Activated naive CD4-positive, alpha-beta T cell treated with anti-CD3 and anti-CD28 coated beads for 36 hours (primary cell): ENCODE measurements at regions not wholly inside any gene's neighbourhood (a gene's known extent, or its start where the extent isn't known, plus 50 kb on each side); places are given as distances from the start of the nearest gene placed in this dataset.

Experiments used
- CTCF ChIA-PET: fragments of 350-600 bp; sonication (Branson Sonifier 250); formaldehyde crosslinking; loops from one replicate; lab custom pipeline; 2021; ENCODE audit warnings: antibody characterized with exemption; lab: Charles Lee
- DNase-seq: peaks from one replicate; pipeline ENCODE4 v3.0.0-alpha.2; 2020
- H3K27ac Mint-ChIP-seq: one replicate; pipeline ENCODE4 v1.8.0; 2021; ENCODE audit warnings: mild to moderate bottlenecking, mixed read lengths
- H3K27me3 Mint-ChIP-seq: one replicate; pipeline ENCODE4 v1.8.0; 2021; ENCODE audit warnings: low read depth, mixed read lengths
- H3K36me3 Mint-ChIP-seq: one replicate; pipeline ENCODE4 v1.8.0; 2021; ENCODE audit warnings: low read depth, mixed read lengths
- H3K4me1 Mint-ChIP-seq: one replicate; pipeline ENCODE4 v1.8.0; 2021; ENCODE audit warnings: low read depth, mixed read lengths
- H3K4me3 Mint-ChIP-seq: one replicate; pipeline ENCODE4 v1.8.0; 2021; ENCODE audit warnings: mild to moderate bottlenecking, moderate library complexity, mixed read lengths
- H3K9me3 Mint-ChIP-seq: one replicate; pipeline ENCODE4 v1.8.0; 2021; ENCODE audit warnings: mixed read lengths
- intact Hi-C: fragments of 100-400 bp; cut with micrococcal nuclease; formaldehyde crosslinking; loops from one replicate; pipeline ENCODE4 v1.15.1; 2023

DNA sequence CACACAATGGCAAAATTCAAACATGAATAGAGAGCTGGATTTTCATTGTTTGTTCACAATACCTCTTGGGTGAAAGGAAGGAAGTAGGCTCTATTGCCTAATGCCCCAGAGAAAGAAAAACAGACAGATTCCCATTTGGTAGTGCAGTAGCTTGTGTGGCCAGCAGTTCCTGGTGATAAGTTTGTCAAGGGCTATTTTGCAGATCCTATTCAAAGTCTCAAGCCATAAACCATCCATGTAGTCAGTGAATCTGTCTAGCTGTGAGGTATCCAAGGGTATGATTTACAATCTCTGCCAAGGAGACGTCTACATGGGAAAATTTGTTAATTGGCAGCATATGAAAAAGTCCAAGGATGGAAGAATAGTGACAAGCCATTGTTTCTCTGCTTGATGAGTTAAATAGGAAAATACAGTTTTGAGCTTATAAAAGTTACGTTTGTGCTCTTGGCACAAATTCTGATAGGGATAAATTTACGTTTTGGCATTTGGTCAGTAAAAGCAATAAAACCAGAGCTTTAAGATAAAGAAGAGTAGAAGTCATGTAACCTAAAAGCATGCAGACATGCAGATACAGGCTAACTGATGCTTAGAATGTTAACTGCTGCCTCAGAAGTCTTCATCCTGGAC is 269.1 kb downstream of the GATA3 start:
- no peak overlapping the region for H3K27ac Mint-ChIP-seq
- intact Hi-C loops, result loop anchor here (2.0 kb wide), 1 partner anchor 79 kb away; no protein-coding TSS in a partner anchor
- H3K4me3 Mint-ChIP-seq, result no peak overlapping the region
- H3K4me1 Mint-ChIP-seq, result peaks cover 20% of the 10 kb centered on the region
- no peaks in the 10 kb centered on the region for H3K36me3 Mint-ChIP-seq
- peaks cover 12% of the 10 kb centered on the region for H3K27me3 Mint-ChIP-seq
- no peak for DNase-seq
- CTCF ChIA-PET, result interaction anchor here (0.6 to 0.9 kb wide), 2 partner anchors 9 to 153 kb away, joined by 3 read pairs; no protein-coding TSS in a partner anchor
- H3K9me3 Mint-ChIP-seq, result no peaks in the 10 kb centered on the region

DNA sequence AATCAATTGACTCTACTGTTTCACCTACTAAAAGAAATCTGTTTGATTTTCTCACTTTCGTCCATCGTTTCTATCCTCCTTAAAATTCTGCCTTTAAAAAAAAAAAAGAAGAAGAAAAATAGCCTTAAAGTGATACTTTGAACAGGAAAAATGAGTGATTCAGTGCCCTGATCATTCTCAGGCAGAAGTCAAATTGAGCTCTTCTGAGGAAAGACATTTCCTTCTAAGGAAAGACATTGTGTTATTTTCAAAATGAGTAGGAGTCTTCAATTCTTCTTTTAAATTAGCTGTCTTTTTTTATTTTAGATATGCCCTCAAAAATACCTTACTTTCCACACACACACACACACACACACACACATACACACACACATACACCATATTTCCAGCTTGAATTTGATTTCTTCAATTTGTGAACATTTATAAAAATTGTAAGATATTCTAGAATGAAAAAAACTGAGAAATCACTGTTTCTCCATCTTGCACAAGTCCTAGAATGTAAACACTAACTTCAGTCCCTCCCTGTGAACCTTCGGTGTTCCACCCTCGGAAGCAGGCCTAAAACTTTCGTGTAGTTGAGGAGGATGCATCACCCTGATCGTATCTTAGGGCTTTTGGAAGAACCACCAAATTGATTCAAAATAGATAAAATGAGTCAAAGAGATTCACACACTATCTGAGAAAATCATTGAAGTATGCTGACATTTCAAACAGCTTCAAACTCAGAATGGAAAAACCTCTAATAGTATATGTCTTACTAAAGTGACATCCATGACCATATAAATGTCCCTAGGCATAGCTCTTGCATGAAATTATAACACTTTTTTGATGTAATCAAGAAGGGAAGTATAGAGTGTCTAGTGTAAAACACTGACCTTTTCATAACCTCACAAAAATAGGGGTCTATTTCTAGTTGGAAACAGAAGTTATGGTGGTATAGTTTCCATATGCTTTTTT is 270.8 kb downstream of the GATA3 start:
- Mint-ChIP-seq H3K9me3 (no peaks in the 10 kb centered on the region), H3K27me3 (peaks cover 20% of the 10 kb centered on the region), H3K4me1 (peaks cover 23% of the 10 kb centered on the region), H3K36me3 (no peaks in the 10 kb centered on the region), H3K4me3 (no peak overlapping the region), H3K27ac (no peak overlapping the region)
- intact Hi-C loops, result loop anchor here (1.0 to 2.0 kb wide), 2 partner anchors 10 to 77 kb away; no protein-coding TSS in a partner anchor
- peak; percentile 34 for DNase-seq
- CTCF ChIA-PET, result interaction anchor here (0.7 kb wide), 2 partner anchors 11 to 98 kb away, joined by 3 to 4 read pairs; no protein-coding TSS in a partner anchor

DNA sequence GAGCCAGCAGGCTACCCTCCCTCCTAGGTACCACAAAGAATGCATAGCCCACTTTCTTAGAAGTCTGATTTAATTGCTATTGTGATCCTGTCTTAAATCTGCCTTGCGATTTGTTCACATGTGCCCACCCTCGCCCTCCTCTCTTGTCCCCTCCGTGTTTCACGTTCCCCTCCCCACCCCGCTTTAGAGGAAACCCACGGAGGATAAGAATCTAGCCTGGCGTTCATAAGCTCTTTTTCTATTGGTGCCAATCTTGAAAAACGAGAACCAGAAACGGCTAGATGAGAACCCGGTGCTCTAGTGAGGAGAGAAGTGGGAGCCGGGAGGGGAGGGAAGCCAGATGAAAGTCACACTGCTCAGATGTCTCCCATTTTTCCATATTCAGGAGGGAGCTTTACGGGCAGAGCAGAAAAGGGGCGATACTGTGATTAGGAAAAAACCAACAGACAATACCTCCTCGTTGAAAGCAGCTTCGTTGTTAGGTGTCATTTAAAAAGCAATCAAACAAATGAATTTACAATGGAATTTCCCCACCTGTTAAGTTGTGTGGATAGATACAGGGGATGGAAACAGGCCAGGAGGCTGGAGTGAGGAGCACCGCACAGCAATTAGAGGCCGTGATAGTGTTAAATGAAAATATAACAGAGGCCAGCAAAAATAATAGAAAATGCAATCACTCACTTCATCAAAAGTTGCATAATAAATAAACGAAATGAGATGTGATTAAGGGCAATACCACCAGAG is 272.1 kb downstream of the GATA3 start:
- DNase-seq, result no peak
- CTCF ChIA-PET, result no interaction called here
- intact Hi-C loops, result no loop called here
- peaks cover 31% of the 10 kb centered on the region for H3K4me1 Mint-ChIP-seq
- no peaks in the 10 kb centered on the region for H3K9me3 Mint-ChIP-seq
- no peak overlapping the region for H3K27ac Mint-ChIP-seq
- H3K4me3 Mint-ChIP-seq, result no peak overlapping the region
- H3K27me3 Mint-ChIP-seq, result peaks cover 22% of the 10 kb centered on the region
- H3K36me3 Mint-ChIP-seq, result no peaks in the 10 kb centered on the region

DNA sequence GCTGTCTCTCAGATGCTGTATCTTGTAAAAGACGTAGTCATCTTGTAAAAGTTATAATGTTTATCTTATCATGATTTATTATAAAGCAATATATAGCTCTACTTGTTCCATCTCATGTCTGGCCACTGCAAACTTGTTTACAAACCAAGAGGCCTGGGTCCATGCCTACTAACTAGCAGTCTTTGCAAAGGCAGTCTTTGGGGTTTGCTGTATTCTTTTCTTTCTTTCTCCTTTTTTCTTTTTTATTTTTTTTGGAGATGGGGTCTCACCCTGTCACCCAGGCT is 272.6 kb downstream of the GATA3 start:
- intact Hi-C loops, result no loop called here
- Mint-ChIP-seq H3K36me3 (no peaks in the 10 kb centered on the region), H3K9me3 (no peaks in the 10 kb centered on the region), H3K4me3 (no peak overlapping the region), H3K4me1 (peaks cover 36% of the 10 kb centered on the region), H3K27ac (no peak overlapping the region), H3K27me3 (peaks cover 24% of the 10 kb centered on the region)
- CTCF ChIA-PET, result no interaction called here
- DNase-seq, result no peak

DNA sequence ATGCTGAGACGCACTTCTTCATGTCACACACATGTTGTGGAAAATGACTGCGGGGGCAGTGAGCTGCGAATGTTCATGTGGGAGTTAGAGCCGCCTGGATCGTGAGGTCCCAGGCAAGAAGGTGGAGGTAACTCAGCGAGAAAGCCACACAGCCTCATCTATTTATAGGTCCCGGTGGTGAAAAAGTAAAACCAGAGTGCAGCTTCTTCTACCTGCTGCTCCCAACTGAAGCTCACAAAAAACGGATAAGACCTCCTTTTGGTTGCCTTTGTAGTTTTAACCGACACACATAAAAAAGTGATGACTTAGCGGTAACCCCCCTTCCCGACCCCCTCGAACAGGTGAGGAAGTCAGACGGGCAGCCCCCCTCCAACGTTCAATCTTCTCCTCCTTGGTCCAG is 276.9 kb downstream of the GATA3 start:
- CTCF ChIA-PET, result interaction anchor here (0.6 to 1.0 kb wide), 3 partner anchors 12 to 271 kb away, joined by 3 to 5 read pairs (median 3); no protein-coding TSS in a partner anchor
- Mint-ChIP-seq H3K27ac (no peak overlapping the region), H3K36me3 (no peaks in the 10 kb centered on the region), H3K27me3 (peaks cover 17% of the 10 kb centered on the region), H3K4me3 (peak overlapping the region; percentile 75), H3K4me1 (peaks cover 24% of the 10 kb centered on the region), H3K9me3 (no peaks in the 10 kb centered on the region)
- no peak for DNase-seq
- intact Hi-C loops, result loop anchor here (5.0 kb wide), 2 partner anchors 79 to 199 kb away; no protein-coding TSS in a partner anchor

DNA sequence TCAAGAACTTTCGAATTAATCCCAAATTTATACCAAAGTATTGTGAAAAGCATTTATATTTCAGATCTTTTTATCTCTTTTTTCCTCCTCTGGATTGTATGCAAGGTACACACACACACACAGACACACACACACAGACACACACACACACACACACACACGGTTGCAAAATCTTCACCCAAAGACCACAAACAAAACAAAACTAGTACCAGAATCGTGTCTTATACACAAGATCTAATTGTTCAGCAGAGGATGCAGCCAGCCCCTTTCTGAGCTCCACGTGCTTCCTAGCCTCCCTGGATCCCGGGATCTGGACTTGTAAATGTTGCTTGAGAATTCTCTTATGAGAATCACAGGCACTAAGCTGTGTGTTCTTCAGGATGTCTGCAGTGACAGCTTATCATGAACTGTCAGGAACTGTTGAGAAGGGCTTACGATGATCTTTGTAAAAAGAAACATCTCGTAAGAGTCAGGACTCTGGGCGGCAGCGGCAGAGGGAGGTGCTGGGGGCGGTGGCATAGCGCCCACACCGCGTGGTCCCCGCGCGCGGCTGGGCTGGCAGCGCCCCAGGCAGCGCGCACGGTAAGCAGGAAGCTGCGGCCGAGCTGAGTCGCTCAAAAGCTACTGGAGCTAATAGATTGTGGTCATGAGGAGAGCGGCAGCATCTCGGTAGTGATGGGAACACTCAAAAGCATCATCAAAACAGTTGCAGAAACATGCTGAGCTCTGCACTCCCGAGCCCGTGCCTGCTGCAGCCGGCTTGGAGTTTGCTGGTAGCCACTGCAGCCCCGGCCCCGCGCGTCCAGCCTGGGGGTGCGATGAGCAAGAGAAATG is 277.6 kb downstream of the GATA3 start:
- no peaks in the 10 kb centered on the region for H3K9me3 Mint-ChIP-seq
- peaks cover 20% of the 10 kb centered on the region for H3K4me1 Mint-ChIP-seq

DNA sequence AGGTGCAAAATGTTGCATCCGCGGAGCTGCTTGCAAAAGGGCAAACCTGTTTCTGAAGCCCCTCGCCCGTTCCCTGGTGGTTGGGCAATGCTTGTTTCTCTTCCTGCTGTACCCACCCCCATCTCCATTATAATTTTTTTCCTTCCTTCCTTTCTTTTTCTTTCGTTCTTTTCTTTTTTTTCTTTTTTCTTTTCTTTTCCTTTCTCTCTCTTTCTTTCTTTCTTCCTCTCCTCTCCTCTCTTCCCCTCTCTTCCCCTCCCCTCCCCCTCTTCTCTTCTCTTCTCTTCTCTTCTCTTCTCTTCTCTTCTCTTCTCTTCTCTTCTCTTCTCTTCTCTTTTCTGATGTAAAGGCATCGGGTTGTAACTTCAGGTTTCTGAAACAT is 278.2 kb downstream of the GATA3 start:
- intact Hi-C loops, result loop anchor here (2.0 to 5.0 kb wide), 6 partner anchors 18 to 280 kb away; no protein-coding TSS in a partner anchor

More for the DNA sequence above, 277.6 kb downstream of the GATA3 start:
- intact Hi-C loops, result loop anchor here (2.0 to 5.0 kb wide), 6 partner anchors 17 to 279 kb away; no protein-coding TSS in a partner anchor
- H3K36me3 Mint-ChIP-seq, result no peaks in the 10 kb centered on the region
- DNase-seq, result peak; percentile 80
- H3K27me3 Mint-ChIP-seq, result peaks cover 13% of the 10 kb centered on the region
- CTCF ChIA-PET, result interaction anchor here (0.6 to 1.0 kb wide), 3 partner anchors 9 to 19 kb away, joined by 3 read pairs; no protein-coding TSS in a partner anchor
- no peak overlapping the region for H3K27ac Mint-ChIP-seq
- peak overlapping the region; percentile 75 for H3K4me3 Mint-ChIP-seq

DNA sequence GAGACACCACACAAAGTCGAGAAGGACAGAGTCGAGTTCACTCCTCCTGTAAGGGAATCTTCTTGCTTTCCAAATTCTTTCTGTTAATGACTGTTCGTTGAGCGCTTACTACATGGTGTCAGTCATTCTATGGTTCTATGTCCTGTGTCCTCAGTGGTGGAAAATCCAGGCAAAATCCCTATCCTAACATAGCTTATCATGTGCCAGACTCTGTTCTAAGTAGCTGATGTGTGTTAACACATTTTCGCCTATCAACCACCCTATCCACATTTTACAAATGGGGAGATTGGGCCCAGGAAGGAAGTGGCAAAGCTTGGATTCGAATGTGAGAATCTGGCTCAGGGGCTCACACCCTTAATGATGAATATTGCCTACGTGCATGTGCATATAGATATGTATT is 280.1 kb downstream of the GATA3 start:
- CTCF ChIA-PET, result no interaction called here
- intact Hi-C loops, result loop anchor here (5.0 kb wide), 2 partner anchors 82 to 202 kb away; no protein-coding TSS in a partner anchor
- H3K4me1 Mint-ChIP-seq, result peaks cover 21% of the 10 kb centered on the region
- H3K36me3 Mint-ChIP-seq, result no peaks in the 10 kb centered on the region
- no peak for DNase-seq
- peaks cover 9% of the 10 kb centered on the region for H3K27me3 Mint-ChIP-seq
- no peaks in the 10 kb centered on the region for H3K9me3 Mint-ChIP-seq
- no peak overlapping the region for H3K27ac Mint-ChIP-seq
- no peak overlapping the region for H3K4me3 Mint-ChIP-seq

More for the DNA sequence above, 278.2 kb downstream of the GATA3 start:
- Mint-ChIP-seq H3K4me1 (peaks cover 20% of the 10 kb centered on the region), H3K36me3 (no peaks in the 10 kb centered on the region), H3K4me3 (peak overlapping the region; percentile 75), H3K27ac (no peak overlapping the region), H3K9me3 (no peaks in the 10 kb centered on the region), H3K27me3 (peaks cover 13% of the 10 kb centered on the region)
- no peak for DNase-seq
- CTCF ChIA-PET, result interaction anchor here (1.0 kb wide), 1 partner anchor 9 kb away, joined by 3 read pairs; no protein-coding TSS in a partner anchor

DNA sequence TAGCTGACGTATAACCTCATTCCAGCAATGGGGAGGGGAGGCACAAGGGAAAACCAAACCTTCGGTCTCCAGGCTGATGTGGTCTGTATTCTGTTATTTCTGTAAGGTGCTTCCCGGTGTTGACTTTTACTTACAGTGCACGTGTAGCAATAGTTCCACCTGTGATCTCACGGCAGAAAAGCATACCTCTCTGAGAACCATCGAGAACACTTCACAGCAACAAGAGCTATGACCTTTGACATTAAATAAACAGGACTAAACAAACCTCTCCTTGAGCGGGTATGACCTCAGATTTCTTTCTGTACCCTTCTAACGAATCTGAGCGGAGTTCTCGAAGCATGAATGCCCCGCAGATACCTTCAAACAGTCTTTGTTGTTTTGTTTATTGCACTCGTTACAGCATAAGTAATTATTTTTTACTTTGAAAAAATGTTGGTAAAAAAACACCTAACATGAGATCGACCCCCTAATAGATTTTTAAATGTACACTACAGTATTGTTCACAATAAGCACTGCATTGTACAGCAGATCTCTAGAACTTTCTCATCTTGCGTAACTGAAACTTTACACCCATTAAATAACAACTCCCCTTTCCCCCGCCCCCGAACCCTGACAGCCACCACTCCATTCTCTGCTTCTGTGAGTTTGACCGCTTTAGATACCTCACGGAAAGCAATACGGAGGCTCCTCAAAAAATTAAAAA is 282.3 kb downstream of the GATA3 start:
- H3K27ac Mint-ChIP-seq, result no peak overlapping the region
- CTCF ChIA-PET, result interaction anchor here (1.0 kb wide), 1 partner anchor 12 kb away, joined by 3 read pairs; no protein-coding TSS in a partner anchor
- H3K27me3 Mint-ChIP-seq, result peaks cover 2% of the 10 kb centered on the region
- peaks cover 8% of the 10 kb centered on the region for H3K4me1 Mint-ChIP-seq
- no peak for DNase-seq
- H3K9me3 Mint-ChIP-seq, result no peaks in the 10 kb centered on the region
- intact Hi-C loops, result no loop called here
- H3K4me3 Mint-ChIP-seq, result no peak overlapping the region
- no peaks in the 10 kb centered on the region for H3K36me3 Mint-ChIP-seq

DNA sequence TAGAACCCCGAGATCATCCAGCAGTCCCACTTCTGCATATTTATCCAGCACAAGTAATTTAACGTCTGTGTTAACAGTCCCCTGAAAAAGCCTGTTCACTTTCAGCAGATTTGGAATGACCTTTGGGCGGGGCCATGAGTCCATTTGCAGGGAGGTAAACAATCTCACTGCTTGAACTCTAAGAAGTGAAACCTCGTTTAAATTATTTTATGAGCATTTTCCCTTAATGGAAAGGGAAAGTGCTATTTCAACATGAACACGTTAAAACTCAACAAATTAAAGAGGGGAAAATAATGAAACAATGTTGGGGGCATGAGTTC is 282.8 kb downstream of the GATA3 start:
- no peak for DNase-seq
- Mint-ChIP-seq H3K4me1 (peaks cover 5% of the 10 kb centered on the region), H3K27ac (no peak overlapping the region), H3K9me3 (no peaks in the 10 kb centered on the region), H3K36me3 (no peaks in the 10 kb centered on the region), H3K4me3 (no peak overlapping the region), H3K27me3 (no peaks in the 10 kb centered on the region)
- intact Hi-C loops, result no loop called here
- CTCF ChIA-PET, result interaction anchor here (0.7 kb wide), 1 partner anchor 76 kb away, joined by 3 read pairs; no protein-coding TSS in a partner anchor
